Endodermal cell (in vitro differentiated cells): ENCODE measurements at regions not wholly inside any gene's neighbourhood (a gene's known extent, or its start where the extent isn't known, plus 50 kb on each side); places are given as distances from the start of the nearest gene placed in this dataset.

ENCODE experiments used
- DNase-seq: peaks from one replicate; pipeline ENCODE4 v3.0.0-alpha.2; 2017
- H3K27ac ChIP-seq: 2 replicates; pipeline ENCODE4 v1.5.1; 2013; ENCODE audit warnings: mild to moderate bottlenecking, low read depth, low read length, moderate library complexity
- H3K27me3 ChIP-seq: 2 replicates; pipeline ENCODE4 v1.6.1; 2013; ENCODE audit warnings: mild to moderate bottlenecking, low read length, moderate library complexity; ENCODE audit not compliant: insufficient read depth, control insufficient read depth, poor library complexity, severe bottlenecking
- H3K36me3 ChIP-seq: 2 replicates; pipeline ENCODE4 v1.7.0; 2013; ENCODE audit warnings: mild to moderate bottlenecking, low read length, moderate library complexity; ENCODE audit not compliant: control insufficient read depth, insufficient read depth
- H3K4me1 ChIP-seq: one replicate; pipeline ENCODE4 v1.7.0; 2013; ENCODE audit warnings: low read length; ENCODE audit not compliant: control insufficient read depth, insufficient read depth
- H3K4me3 ChIP-seq: 2 replicates; pipeline ENCODE4 v1.5.1; 2013; ENCODE audit warnings: mild to moderate bottlenecking, low read length, moderate library complexity
- H3K9ac ChIP-seq: 2 replicates; pipeline ENCODE4 v1.6.1; 2013; ENCODE audit warnings: mild to moderate bottlenecking, low read length, moderate library complexity; ENCODE audit not compliant: poor library complexity, severe bottlenecking; ENCODE audit errors: extremely low read depth
- H3K9me3 ChIP-seq: 2 replicates; pipeline ENCODE4 v1.6.1; 2013; ENCODE audit warnings: mild to moderate bottlenecking, low read length, moderate library complexity; ENCODE audit not compliant: control insufficient read depth
- H3K27ac Mint-ChIP-seq: 2 replicates; pipeline ENCODE4 v1.8.0; 2020; ENCODE audit warnings: mixed read lengths
- H3K27me3 Mint-ChIP-seq: 2 replicates; pipeline ENCODE4 v1.8.0; 2021; ENCODE audit warnings: mild to moderate bottlenecking, mixed read lengths; ENCODE audit not compliant: insufficient read depth
- H3K36me3 Mint-ChIP-seq: 2 replicates; pipeline ENCODE4 v1.8.0; 2020; ENCODE audit warnings: low read depth, mixed read lengths
- H3K4me1 Mint-ChIP-seq: 2 replicates; pipeline ENCODE4 v1.8.0; 2020; ENCODE audit warnings: mixed read lengths
- H3K4me3 Mint-ChIP-seq: 2 replicates; pipeline ENCODE4 v1.8.0; 2020; ENCODE audit warnings: mild to moderate bottlenecking, moderate library complexity, mixed read lengths
- H3K9me3 Mint-ChIP-seq: 2 replicates; pipeline ENCODE4 v1.8.0; 2020; ENCODE audit warnings: mild to moderate bottlenecking, mixed read lengths
- CTCF ChIP-seq: fragments of 200-600 bp; sonication (generic); conservative IDR thresholded peaks from 2 replicates; pipeline ENCODE4 v1.5.0; 2021; ENCODE audit warnings: antibody characterized with exemption, mild to moderate bottlenecking
- WGBS, 2 experiments: methylation state at CpG; one replicate each; pipeline versions ENCODE4 v1.1.5 to v1.1.7; 2013; ENCODE audit warnings: missing lambda C conversion rate in 2 of 2, mixed read lengths in 1 of 2; ENCODE audit not compliant: insufficient coverage in 1 of 2, insufficient read length in 1 of 2; 5-methylcytosine and 5-hydroxymethylcytosine counted together

GRCh38 chr12:18983854-18984253 is 145.7 kb upstream of the PLEKHA5 start:
- H3K27me3 Mint-ChIP-seq, result no peaks in the 10 kb centered on the region
- Histone ChIP-seq H3K4me1 (no peaks in the 10 kb centered on the region), H3K4me3 (no peak overlapping the region), H3K9ac (no peak overlapping the region), H3K27ac (no peak overlapping the region), H3K36me3 (no peaks in the 10 kb centered on the region), H3K9me3 (no peaks in the 10 kb centered on the region), H3K27me3 (no peaks in the 10 kb centered on the region)
- peaks cover 19% of the 10 kb centered on the region for H3K4me1 Mint-ChIP-seq
- no peaks in the 10 kb centered on the region for H3K36me3 Mint-ChIP-seq
- no peak for DNase-seq
- no peak overlapping the region for H3K4me3 Mint-ChIP-seq
- peaks cover 5% of the 10 kb centered on the region for H3K9me3 Mint-ChIP-seq
- WGBS, 2 experiments, result 94 to 100% methylated on average over 2 to 3 of the region's 3 CpGs
- no peak overlapping the region for H3K27ac Mint-ChIP-seq
- no peak for TF ChIP-seq CTCF

- H3K9me3 Mint-ChIP-seq, result no peaks in the 10 kb centered on the region
- H3K4me3 ChIP-seq, result no peak overlapping the region
- H3K27me3 Mint-ChIP-seq, result no peaks in the 10 kb centered on the region
- H3K36me3 Mint-ChIP-seq, result no peaks in the 10 kb centered on the region
- 29 to 80% methylated on average over 2 of the region's 2 CpGs for WGBS, 2 experiments
- peaks cover 24% of the 10 kb centered on the region for H3K4me1 Mint-ChIP-seq
- no peak for DNase-seq
- H3K27ac ChIP-seq, result no peak overlapping the region
- H3K4me3 Mint-ChIP-seq, result no peak overlapping the region
- H3K4me1 ChIP-seq, result no peaks in the 10 kb centered on the region
- no peaks in the 10 kb centered on the region for H3K27me3 ChIP-seq
- no peaks in the 10 kb centered on the region for H3K36me3 ChIP-seq
- no peak overlapping the region for H3K27ac Mint-ChIP-seq
- H3K9ac ChIP-seq, result no peak overlapping the region
- no peak for TF ChIP-seq CTCF
- no peaks in the 10 kb centered on the region for H3K9me3 ChIP-seq
Measured at GRCh38 chr12:18990856-18991255, 138.7 kb upstream of the PLEKHA5 start.

GRCh38 chr12:18992336-18992735 is 137.2 kb upstream of the PLEKHA5 start:
- Histone ChIP-seq H3K9ac (no peak overlapping the region), H3K4me1 (no peaks in the 10 kb centered on the region)

More at GRCh38 chr12:18992336-18992735, 137.2 kb upstream of the PLEKHA5 start:
- TF ChIP-seq CTCF, result no peak
- Mint-ChIP-seq H3K4me3 (no peak overlapping the region), H3K4me1 (peaks cover 24% of the 10 kb centered on the region), H3K36me3 (no peaks in the 10 kb centered on the region), H3K27me3 (no peaks in the 10 kb centered on the region), H3K27ac (no peak overlapping the region), H3K9me3 (no peaks in the 10 kb centered on the region)
- WGBS, 2 experiments, result 91 to 93% methylated on average over 2 of the region's 2 CpGs
- no peak overlapping the region for H3K27ac ChIP-seq
- no peaks in the 10 kb centered on the region for H3K27me3 ChIP-seq
- H3K9me3 ChIP-seq, result no peaks in the 10 kb centered on the region
- H3K36me3 ChIP-seq, result no peaks in the 10 kb centered on the region
- no peak overlapping the region for H3K4me3 ChIP-seq
- DNase-seq, result no peak
